Kidney (tissue), 13 donors: ENCODE measurements at regions not wholly inside any gene's neighbourhood (a gene's known extent, or its start where the extent isn't known, plus 50 kb on each side); places are given as distances from the start of the nearest gene placed in this dataset.

Experiments used
- DNase-seq, 5 donors: peaks; one replicate each; pipeline ENCODE4 v3.0.0-alpha.2; 2013 to 2020
- FAIRE-seq: peaks from 2 replicates; lab custom pipeline; 2012; peaks lifted over from hg19 to GRCh38; lab: Jason Lieb, UNC
- H3K27ac ChIP-seq, 2 donors: one replicate each; pipeline ENCODE4 v1.7.0; 2013; ENCODE audit warnings: low read depth in 2 of 2, low read length in 2 of 2, inconsistent platforms in 1 of 2
- H3K27me3 ChIP-seq: one replicate; pipeline ENCODE4 v1.7.1; 2013; ENCODE audit warnings: low read length, inconsistent platforms; ENCODE audit not compliant: control insufficient read depth, insufficient read depth
- H3K36me3 ChIP-seq, 3 donors: one replicate each; pipeline versions ENCODE4 v1.7.0 to v1.7.1; 2013; ENCODE audit warnings: low read length in 3 of 3, control low read depth in 1 of 3, inconsistent platforms in 1 of 3; ENCODE audit not compliant: insufficient read depth in 3 of 3, control insufficient read depth in 2 of 3
- H3K4me1 ChIP-seq, 3 donors: one replicate each; pipeline versions ENCODE4 v1.7.0 to v1.7.1; 2013; ENCODE audit warnings: low read length in 3 of 3, inconsistent platforms in 1 of 3, low read depth in 1 of 3; ENCODE audit not compliant: control insufficient read depth in 2 of 3, insufficient read depth in 2 of 3
- H3K4me3 ChIP-seq, 3 donors: one replicate each; pipeline versions ENCODE4 v1.7.0 to v1.8.1; 2013; ENCODE audit warnings: low read length in 3 of 3, control low read depth in 1 of 3, inconsistent platforms in 1 of 3
- H3K9ac ChIP-seq, 3 donors: one replicate each; pipeline versions ENCODE4 v1.7.0 to v1.7.1; 2013; ENCODE audit warnings: low read length in 3 of 3, control low read depth in 1 of 3, inconsistent platforms in 1 of 3
- H3K9me3 ChIP-seq, 3 donors: one replicate each; pipeline versions ENCODE4 v1.7.0 to v1.7.1; 2013; ENCODE audit warnings: low read length in 3 of 3, control low read depth in 1 of 3, inconsistent platforms in 1 of 3; ENCODE audit not compliant: control insufficient read depth in 2 of 3, insufficient read depth in 1 of 3
- CTCF ChIP-seq: IDR thresholded peaks from 3 replicates; pipeline ENCODE4 v1.5.1; 2012; ENCODE audit warnings: mild to moderate bottlenecking, moderate library complexity, borderline replicate concordance; ENCODE audit not compliant: insufficient read depth; ENCODE audit errors: extremely low read depth
- intact Hi-C: fragments of 100-400 bp; cut with DNase I; formaldehyde crosslinking; loops from one replicate; pipeline ENCODE4 v1.11.1; 2022
- donor health status: control.
- donor health status: control.
- donor health status: control.
- donor health status: control.
- donor health status: control.
- donor health status: DM: yes; HTN: yes; CAD: no.
- donor health status: Normal renal cell carcinoma (clear cell type).

- no peaks in the 10 kb centered on the region for H3K9me3 ChIP-seq
- H3K36me3 ChIP-seq, result no peaks in the 10 kb centered on the region
- intact Hi-C loops, result loop anchor here (10.0 kb wide), 1 partner anchor 469 kb away; no protein-coding TSS in a partner anchor
- peaks cover 0 to 4% (median 0%) of the 10 kb centered on the region in 3 donors for H3K4me1 ChIP-seq
- no peak for DNase-seq
- H3K9ac ChIP-seq, result no peak overlapping the region
- no peak overlapping the region for H3K4me3 ChIP-seq
- no peak for TF ChIP-seq CTCF
- H3K27me3 ChIP-seq, result no peaks in the 10 kb centered on the region
- FAIRE-seq, result no peak
- no peak overlapping the region for H3K27ac ChIP-seq
Observed at GRCh38 chr11:128165572-128165971, 421.8 kb downstream of the ETS1 start.

GRCh38 chr11:128164080-128164741 lies 423.1 kb downstream of the ETS1 start:
- peak in 3 of 5 donors; percentile 41 to 48 (median 44) for DNase-seq
- Histone ChIP-seq H3K4me1 (peaks cover 0 to 4% (median 0%) of the 10 kb centered on the region in 3 donors), H3K27me3 (no peaks in the 10 kb centered on the region), H3K9me3 (no peaks in the 10 kb centered on the region), H3K9ac (no peak overlapping the region), H3K27ac (no peak overlapping the region), H3K36me3 (no peaks in the 10 kb centered on the region), H3K4me3 (no peak overlapping the region)
- no peak for FAIRE-seq
- intact Hi-C loops, result loop anchor here (10.0 kb wide), 1 partner anchor 471 kb away; no protein-coding TSS in a partner anchor
- TF ChIP-seq CTCF, result no peak

GRCh38 chr11:128161994-128162393 lies 425.4 kb downstream of the ETS1 start:
- H3K9me3 ChIP-seq, result no peaks in the 10 kb centered on the region
- intact Hi-C loops, result loop anchor here (10.0 kb wide), 1 partner anchor 473 kb away; no protein-coding TSS in a partner anchor
- no peak for TF ChIP-seq CTCF

More at GRCh38 chr11:128161994-128162393, 425.4 kb downstream of the ETS1 start:
- Histone ChIP-seq H3K36me3 (no peaks in the 10 kb centered on the region), H3K4me1 (peaks cover 0 to 4% (median 0%) of the 10 kb centered on the region in 3 donors), H3K27ac (no peak overlapping the region), H3K27me3 (no peaks in the 10 kb centered on the region), H3K9ac (no peak overlapping the region), H3K4me3 (no peak overlapping the region)
- no peak for DNase-seq
- no peak for FAIRE-seq
